DND-41 (cell line): ENCODE measurements at regions not wholly inside any gene's neighbourhood (a gene's known extent, or its start where the extent isn't known, plus 50 kb on each side); places are given as distances from the start of the nearest gene placed in this dataset.

Source experiments
- ATAC-seq: fragments of 200-7000 bp; cut with Tn5 transposase; 3 replicates; pipeline ENCODE4 v1.9.1; 2021; ENCODE audit warnings: low read depth; ENCODE audit not compliant: insufficient read depth
- DNase-seq: peaks from one replicate; pipeline ENCODE4 v3.0.0-alpha.2; 2020
- H2AFZ ChIP-seq: 2 replicates; pipeline ENCODE4 v1.6.0; 2012; ENCODE audit warnings: low read depth, low read length
- H3K27ac ChIP-seq: 2 replicates; pipeline ENCODE4 v1.5.1; 2012; ENCODE audit warnings: low read length, inconsistent platforms
- H3K27me3 ChIP-seq: fragments of 200-600 bp; sonication (generic); 2 replicates; pipeline ENCODE4 v1.6.0; 2012; ENCODE audit warnings: low read length, mild to moderate bottlenecking, inconsistent platforms; ENCODE audit not compliant: insufficient read depth, poor library complexity
- H3K36me3 ChIP-seq: 2 replicates; pipeline ENCODE4 v1.5.1; 2012; ENCODE audit warnings: low read length, inconsistent platforms; ENCODE audit not compliant: insufficient read depth
- H3K4me1 ChIP-seq: 2 replicates; pipeline ENCODE4 v1.5.1; 2012; ENCODE audit warnings: mild to moderate bottlenecking, low read length; ENCODE audit not compliant: insufficient read depth
- H3K4me2 ChIP-seq: 2 replicates; pipeline ENCODE4 v1.6.0; 2012; ENCODE audit warnings: mild to moderate bottlenecking, moderate library complexity, low read length, inconsistent platforms; ENCODE audit not compliant: insufficient read depth
- H3K4me3 ChIP-seq, 2 experiments: fragments of 200-600 bp in 1 of 2; shearing (Covaris generic) in 1 of 2; 2 replicates each; pipeline ENCODE4 v1.5.1; 2012 to 2016; ENCODE audit warnings: inconsistent platforms in 2 of 2, low read length in 2 of 2, mild to moderate bottlenecking in 2 of 2, low read depth in 1 of 2, moderate library complexity in 1 of 2
- H3K79me2 ChIP-seq: 2 replicates; pipeline ENCODE4 v1.6.0; 2012; ENCODE audit warnings: low read length, inconsistent platforms; ENCODE audit not compliant: insufficient read depth
- H3K9ac ChIP-seq: 2 replicates; pipeline ENCODE4 v1.6.0; 2012; ENCODE audit warnings: low read depth, mild to moderate bottlenecking, inconsistent platforms, low read length, moderate library complexity
- H3K9me3 ChIP-seq: 2 replicates; pipeline ENCODE4 v1.5.1; 2012; ENCODE audit warnings: low read length, moderate library complexity, mild to moderate bottlenecking, inconsistent platforms; ENCODE audit not compliant: insufficient read depth, severe bottlenecking
- H4K20me1 ChIP-seq: 2 replicates; pipeline ENCODE4 v1.6.0; 2012; ENCODE audit warnings: low read length; ENCODE audit not compliant: insufficient read depth
- CTCF ChIP-seq: IDR thresholded peaks from 2 replicates; pipeline ENCODE4 v1.5.1; 2012; ENCODE audit warnings: borderline replicate concordance, low read length, moderate library complexity, mild to moderate bottlenecking; ENCODE audit not compliant: poor library complexity, severe bottlenecking; ENCODE audit errors: extremely low read depth
- EZH2 ChIP-seq: IDR thresholded peaks from 3 replicates; pipeline ENCODE4 v1.6.1; 2012; ENCODE audit warnings: borderline replicate concordance, low read depth, mild to moderate bottlenecking, moderate library complexity, low read length, inconsistent platforms; ENCODE audit not compliant: severe bottlenecking

- no peak overlapping the region for H3K27ac ChIP-seq
- ATAC-seq (no peak), DNase-seq (no peak)
- H3K79me2 ChIP-seq: no peaks in the 10 kb centered on the region
- no peaks in the 10 kb centered on the region for H3K27me3 ChIP-seq
- no peaks in the 10 kb centered on the region for H3K4me1 ChIP-seq
- H4K20me1 ChIP-seq: no peaks in the 10 kb centered on the region
- H3K9ac ChIP-seq: no peak overlapping the region
- no peaks in the 10 kb centered on the region for H3K9me3 ChIP-seq
- H3K4me3 ChIP-seq: no peak overlapping the region
- TF ChIP-seq EZH2 (no peak), CTCF (no peak)
- no peak overlapping the region for H3K4me2 ChIP-seq
- no peak overlapping the region for H2AFZ ChIP-seq
- H3K36me3 ChIP-seq: no peaks in the 10 kb centered on the region
Observed at GRCh38 chr16:22739077-22739476, 74.9 kb upstream of the HS3ST2 start.

DNA sequence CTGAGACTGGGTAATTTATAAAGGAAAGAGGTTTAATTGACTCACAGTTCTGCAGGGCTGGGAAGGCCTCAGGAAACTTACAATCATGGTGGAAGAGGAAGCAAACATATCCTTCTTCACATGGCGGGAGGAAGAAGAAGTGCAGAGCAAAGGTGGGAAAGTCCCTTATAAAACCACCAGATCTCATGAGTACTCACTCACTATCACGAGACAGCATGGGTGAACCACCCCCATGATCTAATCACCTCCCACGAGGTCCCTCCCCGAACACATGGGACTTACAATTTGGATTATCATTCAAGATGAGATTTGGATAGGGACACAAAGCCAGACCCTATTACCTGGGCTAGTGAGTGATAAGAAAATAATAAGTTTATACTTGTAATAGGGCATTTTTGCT lies 70.6 kb upstream of the HS3ST2 start:
- Histone ChIP-seq H3K36me3 (no peaks in the 10 kb centered on the region), H3K4me3 (no peak overlapping the region), H3K9ac (no peak overlapping the region), H3K27me3 (peaks cover 2% of the 10 kb centered on the region), H4K20me1 (no peaks in the 10 kb centered on the region), H3K9me3 (no peaks in the 10 kb centered on the region), H3K27ac (no peak overlapping the region), H3K79me2 (no peaks in the 10 kb centered on the region), H2AFZ (no peak overlapping the region), H3K4me1 (no peaks in the 10 kb centered on the region), H3K4me2 (no peak overlapping the region)
- ATAC-seq (no peak), DNase-seq (no peak)
- TF ChIP-seq CTCF (no peak), EZH2 (no peak)

DNA sequence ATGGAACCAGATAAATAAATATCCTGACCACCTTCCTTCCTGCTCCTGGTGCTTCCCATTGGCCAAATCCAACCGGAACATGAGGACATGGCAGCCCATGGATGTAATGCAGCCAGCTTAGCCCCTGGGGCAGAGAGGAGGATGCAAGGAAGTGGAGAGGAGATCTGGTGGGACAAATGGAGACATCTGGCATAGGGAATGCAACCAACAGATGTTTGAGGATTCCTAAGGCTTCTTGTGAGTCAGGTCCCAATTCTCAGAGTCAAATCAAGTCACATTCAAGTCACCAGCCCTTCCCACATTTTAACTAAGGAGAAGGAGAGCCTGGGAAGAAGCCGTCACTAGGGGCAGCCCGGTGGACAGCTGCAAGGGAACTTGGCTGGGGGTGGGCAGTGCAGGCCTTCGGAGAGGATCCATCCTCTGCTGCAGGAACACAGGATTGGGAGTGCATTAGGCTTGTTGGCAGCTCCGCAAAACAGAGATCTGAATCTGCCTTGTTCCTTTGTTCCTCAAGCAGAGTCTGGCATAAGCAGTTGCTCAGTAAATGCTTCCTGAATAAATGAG lies 62.8 kb upstream of the HS3ST2 start:
- Histone ChIP-seq H3K4me2 (no peak overlapping the region), H3K36me3 (no peaks in the 10 kb centered on the region), H3K9ac (no peak overlapping the region), H3K27ac (no peak overlapping the region), H2AFZ (no peak overlapping the region), H3K4me3 (no peak overlapping the region), H3K27me3 (no peaks in the 10 kb centered on the region), H3K9me3 (no peaks in the 10 kb centered on the region), H3K79me2 (no peaks in the 10 kb centered on the region), H4K20me1 (no peaks in the 10 kb centered on the region), H3K4me1 (no peaks in the 10 kb centered on the region)
- TF ChIP-seq CTCF: no peak
- TF ChIP-seq EZH2: no peak
- DNase-seq (no peak), ATAC-seq (no peak)

GRCh38 chr16:22751685-22752084 lies 62.3 kb upstream of the HS3ST2 start:
- no peaks in the 10 kb centered on the region for H4K20me1 ChIP-seq
- H3K9me3 ChIP-seq: no peaks in the 10 kb centered on the region
- no peak overlapping the region for H3K9ac ChIP-seq
- H3K36me3 ChIP-seq: no peaks in the 10 kb centered on the region
- no peak overlapping the region for H3K4me2 ChIP-seq
- H3K27ac ChIP-seq: no peak overlapping the region
- no peak overlapping the region for H2AFZ ChIP-seq
- TF ChIP-seq EZH2: no peak
- no peak for TF ChIP-seq CTCF
- H3K27me3 ChIP-seq: no peaks in the 10 kb centered on the region
- no peak for DNase-seq
- ATAC-seq: no peak
- no peak overlapping the region for H3K4me3 ChIP-seq
- no peaks in the 10 kb centered on the region for H3K79me2 ChIP-seq
- H3K4me1 ChIP-seq: no peaks in the 10 kb centered on the region
